ENCODE measurements at regions not wholly inside any gene's neighbourhood (a gene's known extent, or its start where the extent isn't known, plus 50 kb on each side); places are given as distances from the start of the nearest gene placed in this dataset.

- ATAC-seq (no peak), DNase-seq (no peak)
- in situ Hi-C loops (cut with MboI; ENCODE audit: low sequenced_read_pairs in 4 of 4) = loop anchor here in 1 of 4 donors (25.0 kb wide), 1 partner anchor 336 kb away; no protein-coding TSS in a partner anchor
- Histone ChIP-seq H3K27ac (no peak overlapping the region), H3K9me3 (no peaks in the 10 kb centered on the region), H3K4me1 (no peaks in the 10 kb centered on the region), H3K27me3 (no peaks in the 10 kb centered on the region), H3K4me3 (no peak overlapping the region), H3K36me3 (no peaks in the 10 kb centered on the region)
- TF ChIP-seq CTCF (IDR thresholded peaks at IDR 0.05 in 4 of 5, conservative IDR thresholded peaks at IDR 0.05 in 1 of 5) = no peak
- no peak for TF ChIP-seq POLR2A (IDR thresholded peaks at IDR 0.05)
- intact Hi-C loops (cut with DNase I; ENCODE audit: low total_unique reads) = no loop called here
Measured at GRCh38 chr6:71523548-71523947, 234.9 kb downstream of the OGFRL1 start.

- Histone ChIP-seq H3K4me3 (no peak overlapping the region), H3K4me1 (no peaks in the 10 kb centered on the region), H3K9me3 (no peaks in the 10 kb centered on the region), H3K27ac (no peak overlapping the region), H3K27me3 (no peaks in the 10 kb centered on the region), H3K36me3 (no peaks in the 10 kb centered on the region)
- ATAC-seq (no peak), DNase-seq (no peak)
- TF ChIP-seq POLR2A (IDR thresholded peaks at IDR 0.05) = no peak
- TF ChIP-seq CTCF (IDR thresholded peaks at IDR 0.05 in 4 of 5, conservative IDR thresholded peaks at IDR 0.05 in 1 of 5) = no peak
- in situ Hi-C loops (cut with MboI; ENCODE audit: low sequenced_read_pairs in 4 of 4) = loop anchor here in 1 of 4 donors (25.0 kb wide), 1 partner anchor 337 kb away; no protein-coding TSS in a partner anchor
- intact Hi-C loops (cut with DNase I; ENCODE audit: low total_unique reads) = no loop called here
Measured at GRCh38 chr6:71524201-71524600, 235.6 kb downstream of the OGFRL1 start.

GRCh38 chr6:71527886-71528285 is 239.3 kb downstream of the OGFRL1 start:
- Histone ChIP-seq H3K9me3 (no peaks in the 10 kb centered on the region), H3K4me3 (no peak overlapping the region), H3K4me1 (no peaks in the 10 kb centered on the region), H3K36me3 (no peaks in the 10 kb centered on the region), H3K27ac (no peak overlapping the region), H3K27me3 (no peaks in the 10 kb centered on the region)
- ATAC-seq = no peak
- TF ChIP-seq POLR2A (IDR thresholded peaks at IDR 0.05) (no peak), CTCF (IDR thresholded peaks at IDR 0.05 in 4 of 5, conservative IDR thresholded peaks at IDR 0.05 in 1 of 5) (no peak)
- no peak for DNase-seq
- in situ Hi-C loops (cut with MboI; ENCODE audit: low sequenced_read_pairs in 4 of 4) = loop anchor here in 2 of 4 donors (25.0 kb wide), 1 partner anchor 559 kb away; no protein-coding TSS in a partner anchor
- intact Hi-C loops (cut with DNase I; ENCODE audit: low total_unique reads) = no loop called here

- H3K4me3 ChIP-seq = no peak overlapping the region
- in situ Hi-C loops (cut with MboI; ENCODE audit: low sequenced_read_pairs in 4 of 4) = loop anchor here in 2 of 4 donors (25.0 kb wide), 1 partner anchor 558 kb away; no protein-coding TSS in a partner anchor
- H3K4me1 ChIP-seq = no peaks in the 10 kb centered on the region
- H3K36me3 ChIP-seq = no peaks in the 10 kb centered on the region
- no peaks in the 10 kb centered on the region for H3K9me3 ChIP-seq
- DNase-seq (no peak), ATAC-seq (no peak)
- intact Hi-C loops (cut with DNase I; ENCODE audit: low total_unique reads) = no loop called here
- no peak overlapping the region for H3K27ac ChIP-seq
- no peak for TF ChIP-seq POLR2A (IDR thresholded peaks at IDR 0.05)
- TF ChIP-seq CTCF (IDR thresholded peaks at IDR 0.05 in 4 of 5, conservative IDR thresholded peaks at IDR 0.05 in 1 of 5) = no peak
- H3K27me3 ChIP-seq = no peaks in the 10 kb centered on the region
Measured at GRCh38 chr6:71529026-71529425, 240.4 kb downstream of the OGFRL1 start.

GRCh38 chr6:71529769-71530168 is 241.2 kb downstream of the OGFRL1 start:
- H3K4me3 ChIP-seq = no peak overlapping the region
- H3K36me3 ChIP-seq = no peaks in the 10 kb centered on the region
- TF ChIP-seq CTCF (IDR thresholded peaks at IDR 0.05 in 4 of 5, conservative IDR thresholded peaks at IDR 0.05 in 1 of 5) = no peak
- in situ Hi-C loops (cut with MboI; ENCODE audit: low sequenced_read_pairs in 4 of 4) (loop anchor here in 3 of 4 donors (5.0 to 25.0 kb wide), 2 partner anchors 553 to 558 kb away; no protein-coding TSS in a partner anchor), intact Hi-C loops (cut with DNase I; ENCODE audit: low total_unique reads) (loop anchor here (5.0 kb wide), 1 partner anchor 553 kb away; no protein-coding TSS in a partner anchor)
- ATAC-seq (no peak), DNase-seq (no peak)
- no peaks in the 10 kb centered on the region for H3K4me1 ChIP-seq
- no peak overlapping the region for H3K27ac ChIP-seq
- H3K9me3 ChIP-seq = no peaks in the 10 kb centered on the region
- H3K27me3 ChIP-seq = no peaks in the 10 kb centered on the region
